Fibroblast of the conjunctiva (primary cell): ENCODE measurements at regions not wholly inside any gene's neighbourhood (a gene's known extent, or its start where the extent isn't known, plus 50 kb on each side); places are given as distances from the start of the nearest gene placed in this dataset.

Source experiments
- DNase-seq: peaks from one replicate; pipeline ENCODE4 v3.0.0-alpha.2; 2010; ENCODE audit warnings: low read depth

- DNase-seq = no peak
These were observed 297.7 kb downstream of the ICOS start for GRCh38 chr2:204234248-204234647.

DNA sequence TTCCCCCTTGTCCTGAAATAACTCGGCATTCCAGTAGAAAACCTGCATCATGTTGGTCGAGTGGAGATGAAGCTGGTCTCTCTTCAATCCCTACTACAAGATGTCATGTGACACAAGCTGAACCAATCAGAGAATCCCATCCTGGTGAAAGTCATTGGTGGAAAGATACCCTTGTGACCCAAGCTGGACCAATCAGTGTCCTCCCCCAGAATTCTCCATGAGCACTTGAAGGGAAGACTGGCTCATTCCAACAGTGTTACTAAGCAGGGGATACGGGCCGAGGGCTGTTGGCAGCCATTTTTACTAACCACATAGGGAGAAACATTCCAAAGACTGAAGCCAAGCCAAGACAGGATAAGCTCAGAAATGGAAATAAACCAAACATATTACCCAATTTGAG, 298.3 kb downstream of the ICOS start:
- no peak for DNase-seq

DNA sequence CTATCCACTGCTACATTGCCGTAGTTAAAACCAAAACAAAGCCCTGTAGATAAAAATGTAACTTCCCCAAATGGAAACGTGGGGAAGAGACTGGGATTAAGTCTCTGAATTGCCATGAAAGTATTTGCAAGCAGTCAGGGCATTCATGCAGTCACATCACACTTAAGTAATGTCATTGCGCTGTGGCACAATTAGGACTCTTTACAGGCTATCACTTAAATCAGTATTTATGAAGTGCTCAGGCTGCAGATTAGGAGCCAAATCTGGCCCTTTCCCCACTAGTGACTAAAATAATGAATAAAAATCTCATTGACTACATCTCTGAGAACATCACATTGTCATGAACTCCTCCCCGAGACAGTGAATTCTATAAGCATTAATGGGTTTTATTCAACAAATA, 300.9 kb downstream of the ICOS start:
- no peak for DNase-seq

DNA sequence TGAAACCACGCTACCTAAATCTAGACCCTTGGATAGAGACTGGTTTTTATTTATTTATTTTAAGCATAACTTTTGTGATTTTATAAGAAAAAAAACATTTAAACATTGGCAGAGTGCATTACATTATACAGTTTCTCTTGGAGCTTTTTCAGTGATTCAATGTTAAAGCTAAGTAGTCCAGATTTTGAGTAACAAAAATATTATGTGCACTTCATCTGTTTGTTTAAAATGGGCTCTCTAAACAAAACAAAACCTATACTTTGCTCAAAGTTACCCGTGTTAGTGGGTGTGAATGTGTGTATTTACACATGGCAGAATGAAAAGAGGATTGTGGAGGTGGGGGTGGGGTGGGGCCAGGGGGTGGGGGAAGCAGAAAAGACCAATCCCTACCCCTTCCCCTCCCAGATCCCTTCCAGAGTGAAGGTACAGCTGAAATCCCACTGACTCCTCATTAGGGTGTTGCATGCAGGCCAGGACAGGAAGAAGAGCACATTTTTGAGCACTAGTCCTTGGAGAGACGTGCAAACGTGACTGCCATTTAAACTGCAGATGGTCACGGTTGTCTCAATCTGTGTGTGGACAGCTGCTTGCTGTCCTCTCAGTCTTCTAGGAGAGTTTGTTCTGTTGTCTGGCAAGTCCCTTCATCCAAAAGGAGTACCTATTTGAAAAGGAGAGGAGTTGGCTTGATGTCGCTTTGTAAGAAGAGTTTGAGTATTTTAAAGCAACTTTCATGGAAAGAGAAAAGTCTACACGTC, 303.0 kb downstream of the ICOS start:
- no peak for DNase-seq

DNA sequence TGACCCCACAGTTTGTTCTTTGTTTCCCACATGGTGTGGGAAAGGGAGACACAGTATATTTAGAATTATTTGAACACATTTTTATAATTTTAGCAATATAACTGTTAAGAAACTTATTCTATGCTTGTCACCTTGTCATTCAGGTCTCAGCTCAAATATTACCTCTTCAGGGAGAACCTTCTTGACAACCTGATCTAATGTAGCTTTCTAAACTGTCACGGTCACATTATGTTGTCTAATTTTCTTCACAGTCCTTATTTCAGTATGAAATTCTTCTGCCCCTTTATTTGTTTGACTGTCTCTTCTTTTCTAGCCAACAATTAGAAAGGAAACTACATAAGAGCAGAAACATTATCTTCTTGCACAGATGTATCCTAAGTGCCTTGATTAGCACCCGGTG, 304.3 kb upstream of the PARD3B start:
- DNase-seq = no peak

DNA sequence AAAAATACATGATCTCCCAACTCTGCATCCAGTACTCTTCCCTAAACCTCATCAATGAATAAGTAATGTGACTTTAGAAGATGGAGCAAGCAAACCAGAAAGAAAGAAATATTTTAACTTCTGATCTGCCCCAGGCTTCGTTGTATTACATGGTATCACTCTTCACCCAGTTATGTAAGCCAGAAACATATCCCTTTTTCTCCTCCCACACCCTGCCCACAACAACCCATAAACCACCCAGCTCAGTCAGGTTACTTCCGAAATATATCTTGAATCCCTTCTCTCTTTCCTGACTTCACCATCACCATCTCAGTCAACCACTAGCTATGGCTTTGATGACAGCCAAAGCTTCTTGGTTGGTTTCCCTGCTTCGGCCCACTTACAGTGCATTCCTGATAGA, 295.8 kb upstream of the PARD3B start:
- no peak for DNase-seq

DNA sequence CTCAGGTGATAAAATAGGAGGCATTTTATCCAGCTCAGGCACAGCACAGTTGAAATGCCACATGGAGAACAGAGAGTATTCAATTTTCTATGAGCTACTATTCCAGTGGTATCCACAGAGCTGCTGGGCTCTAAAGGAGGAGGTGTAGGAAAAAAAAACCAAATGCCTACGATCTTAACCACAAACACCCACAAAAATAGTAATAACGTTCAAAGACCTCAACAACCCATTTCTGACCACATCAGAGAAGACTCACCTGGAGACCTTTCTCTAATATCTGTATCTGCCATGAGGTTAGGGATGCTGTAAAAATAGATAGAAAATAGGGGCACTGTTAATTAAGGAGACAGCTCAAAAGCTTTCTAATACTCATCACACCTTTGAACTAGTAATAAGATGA, 294.6 kb upstream of the PARD3B start:
- no peak for DNase-seq

DNA sequence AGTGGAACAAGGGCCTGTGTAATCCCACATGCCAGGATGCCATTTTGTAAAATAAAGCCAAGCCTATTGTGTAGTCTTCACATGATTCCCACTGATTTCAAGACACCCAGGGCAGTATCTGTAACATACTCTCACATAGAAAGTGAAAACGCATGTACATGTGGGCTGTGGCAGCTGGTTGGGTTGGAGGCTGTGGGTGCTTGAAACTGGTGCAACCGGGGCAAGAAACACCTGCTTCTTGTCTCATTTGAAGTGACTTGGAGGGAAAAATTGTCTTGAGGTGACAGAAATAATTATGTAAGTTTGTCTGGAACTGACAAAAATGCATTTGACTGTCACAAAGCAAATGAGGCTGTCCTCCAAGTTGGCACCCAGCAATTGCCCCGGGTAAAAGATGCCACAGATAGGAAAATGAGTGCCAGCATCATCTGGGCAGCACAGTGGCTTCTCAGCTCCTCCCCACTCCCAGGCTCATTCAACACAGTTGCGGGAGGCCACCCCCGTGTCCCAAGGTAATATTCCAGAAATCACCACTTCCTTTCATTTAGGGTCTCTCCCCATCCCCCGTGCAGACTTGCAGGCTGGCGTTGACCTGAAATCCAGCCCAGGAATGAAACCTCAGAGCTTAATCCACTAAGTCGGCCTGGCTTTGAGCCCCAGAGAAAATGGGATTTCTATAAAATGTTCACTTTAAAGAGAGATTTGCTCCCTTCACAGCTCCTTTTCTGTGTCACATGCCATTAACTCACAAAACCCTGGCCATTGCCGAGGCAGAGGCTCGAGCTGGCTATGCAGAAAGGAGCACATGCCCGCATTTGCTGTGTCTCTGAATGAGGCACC, 293.9 kb upstream of the PARD3B start:
- no peak for DNase-seq

DNA sequence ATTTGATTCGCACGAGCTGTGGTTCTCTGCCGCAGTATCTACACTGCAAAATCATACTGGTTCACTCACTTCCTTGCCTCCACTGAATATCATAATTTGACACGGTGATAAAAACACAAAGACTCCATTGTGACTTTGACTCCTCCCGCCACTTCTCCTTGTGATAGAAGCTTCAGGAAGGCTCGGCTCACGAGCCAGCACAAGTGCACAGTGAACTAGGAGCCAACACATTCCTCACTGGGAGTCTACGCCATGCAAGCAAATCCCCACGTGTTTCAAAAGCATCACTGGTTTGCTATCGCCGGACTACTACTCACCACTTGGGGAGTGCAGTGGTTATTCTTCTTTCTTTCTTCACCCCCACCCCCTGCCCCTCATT, 293.3 kb upstream of the PARD3B start:
- no peak for DNase-seq

GRCh38 chr2:204255071-204255470, 290.2 kb upstream of the PARD3B start:
- DNase-seq = no peak

DNA sequence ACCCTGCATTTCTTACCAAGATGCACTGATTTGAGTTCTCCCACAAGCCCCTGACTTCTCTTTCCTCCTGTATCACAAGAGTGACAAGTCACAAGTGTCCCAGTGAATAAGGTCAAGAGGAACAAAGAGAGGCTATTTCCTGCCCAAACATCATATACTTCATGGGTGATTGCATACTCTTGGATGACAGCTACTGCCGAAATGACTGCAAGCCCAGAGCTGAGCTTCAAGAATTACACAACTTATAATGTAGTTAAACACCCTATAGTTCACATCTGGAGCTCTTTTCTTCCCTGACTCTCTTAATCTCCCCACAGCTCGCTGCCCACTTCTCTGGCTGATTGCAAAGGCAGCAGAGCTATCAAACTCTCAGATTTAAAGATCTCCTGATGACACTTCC, 289.7 kb upstream of the PARD3B start:
- no peak for DNase-seq

DNA sequence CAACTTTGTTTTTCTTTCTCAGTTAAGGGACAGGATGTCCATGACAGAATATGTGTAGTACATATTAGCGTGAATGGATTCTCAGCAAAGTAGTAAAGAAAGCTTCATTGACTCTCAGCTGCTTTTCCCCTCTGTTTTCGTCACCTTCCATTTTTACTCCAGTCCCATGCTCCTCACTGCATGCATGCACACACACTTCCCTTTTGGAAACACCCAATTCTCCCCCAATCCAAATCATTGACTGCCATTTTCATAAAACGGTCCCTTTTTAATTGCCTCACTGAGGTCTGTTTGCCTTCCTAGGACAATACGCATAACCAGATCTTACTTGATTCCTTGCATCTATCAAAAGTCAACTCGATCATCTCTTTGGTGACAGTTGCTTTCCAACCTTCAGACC, 287.5 kb upstream of the PARD3B start:
- DNase-seq = no peak

DNA sequence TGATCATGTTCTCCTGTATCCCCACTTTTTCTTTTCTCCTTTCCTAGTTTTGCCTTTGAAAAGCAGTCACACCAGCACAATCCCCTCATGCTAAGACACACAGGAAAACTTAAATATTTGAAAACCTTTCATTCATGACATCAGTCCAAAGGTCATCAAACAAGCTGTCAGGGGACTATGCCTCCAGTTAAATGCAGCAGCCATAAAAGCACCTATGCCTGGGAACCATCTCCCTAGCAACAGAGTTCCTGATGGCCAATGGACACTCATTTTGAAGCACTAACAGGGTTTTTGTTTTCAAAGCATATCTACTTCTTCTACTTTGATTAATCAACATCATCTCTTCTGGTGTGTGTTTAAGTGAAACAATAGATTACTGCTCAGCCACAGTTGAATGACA, 286.4 kb upstream of the PARD3B start:
- no peak for DNase-seq

DNA sequence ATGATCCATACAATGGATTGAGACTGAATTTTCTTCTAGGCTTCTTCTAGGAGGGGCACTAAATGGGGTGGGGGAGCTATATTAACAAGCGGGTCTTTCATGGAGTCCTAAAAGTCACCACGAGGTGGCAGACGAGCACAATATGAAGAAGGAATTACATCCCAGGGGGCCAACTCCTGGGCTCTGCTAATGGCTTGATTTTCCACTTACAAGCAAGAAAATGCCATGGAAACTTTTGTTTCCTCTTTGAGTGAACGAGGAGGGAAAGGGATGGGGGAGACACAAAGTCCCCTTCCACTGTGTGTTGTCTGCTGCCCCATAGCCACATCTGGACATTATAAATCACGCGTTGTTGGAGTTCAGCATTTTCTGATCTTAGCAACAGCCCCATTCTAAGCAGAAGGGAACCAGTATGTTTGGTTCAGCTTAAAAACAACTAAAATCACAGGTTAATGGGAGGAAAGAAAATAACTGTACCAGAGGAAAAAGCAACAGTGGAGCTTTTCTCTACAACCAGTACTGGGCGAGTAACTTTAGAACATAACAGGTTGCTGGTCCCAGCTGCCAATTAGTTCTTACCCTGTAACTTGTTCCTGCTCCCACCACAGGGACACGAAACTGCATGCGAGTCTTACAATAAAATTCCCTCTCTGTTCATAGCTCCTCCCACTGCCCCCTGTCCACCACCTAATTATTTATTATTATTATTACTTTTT, 285.0 kb upstream of the PARD3B start:
- peak; percentile 67 for DNase-seq

DNA sequence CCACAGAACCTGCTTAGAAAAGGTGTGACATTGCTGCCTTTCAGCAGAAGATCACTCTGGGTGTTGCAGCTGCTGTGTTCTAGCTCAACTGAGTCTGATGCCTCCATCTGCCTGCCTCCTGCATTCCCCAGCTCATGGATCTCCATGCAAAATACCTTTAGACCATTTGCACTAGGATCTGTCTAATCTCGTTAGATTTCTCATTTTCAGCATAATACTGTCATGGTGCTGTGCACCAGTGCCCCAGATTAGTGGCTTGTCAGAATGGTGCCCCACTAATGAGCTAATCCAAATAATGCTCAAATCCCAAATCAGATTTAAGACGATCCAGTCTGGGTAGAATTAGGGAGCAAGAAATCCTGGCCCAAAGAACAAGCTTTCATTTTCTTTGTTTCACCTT, 284.4 kb upstream of the PARD3B start:
- no peak for DNase-seq

DNA sequence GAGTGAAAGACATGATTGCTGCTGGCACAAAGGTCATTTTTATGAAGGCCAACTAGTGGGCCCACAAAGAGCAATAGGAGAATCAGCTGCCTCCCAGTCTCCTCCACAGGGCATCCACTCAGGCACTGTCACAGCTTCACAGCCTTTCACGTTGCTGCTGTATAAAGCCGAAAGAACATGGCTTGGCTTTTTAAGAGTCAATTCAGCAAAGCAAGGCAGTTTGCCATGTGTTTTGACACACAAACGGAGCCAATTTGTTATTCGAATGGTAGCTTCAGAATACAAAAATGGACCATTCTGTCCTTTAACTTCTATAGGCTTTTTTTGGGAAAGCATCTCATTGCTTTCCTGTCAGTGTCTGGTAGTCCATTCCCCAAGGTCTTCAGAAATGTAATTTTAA, 283.4 kb upstream of the PARD3B start:
- no peak for DNase-seq

DNA sequence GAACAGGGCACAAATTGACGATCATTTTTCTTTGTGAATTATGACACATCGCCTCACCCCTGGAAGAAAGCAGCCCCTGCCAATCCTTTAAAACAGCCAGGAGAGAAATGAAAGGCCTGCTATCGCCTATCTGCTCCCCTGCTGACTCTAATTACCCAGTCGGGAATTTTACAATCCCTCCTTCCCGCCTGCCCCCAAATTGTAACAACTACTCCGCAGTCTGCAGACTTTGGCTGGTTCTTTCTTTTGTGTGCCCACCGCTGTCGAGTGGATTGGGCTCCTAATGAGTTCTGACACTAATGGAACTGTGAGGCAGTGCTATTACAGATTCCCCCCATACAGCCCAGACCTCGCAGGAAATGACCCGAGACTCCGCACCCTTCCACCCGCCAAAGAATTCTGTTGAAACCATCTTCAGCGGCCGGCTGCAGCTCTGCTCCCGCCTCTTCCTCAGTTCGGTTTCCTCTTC, 281.2 kb upstream of the PARD3B start:
- no peak for DNase-seq

DNA sequence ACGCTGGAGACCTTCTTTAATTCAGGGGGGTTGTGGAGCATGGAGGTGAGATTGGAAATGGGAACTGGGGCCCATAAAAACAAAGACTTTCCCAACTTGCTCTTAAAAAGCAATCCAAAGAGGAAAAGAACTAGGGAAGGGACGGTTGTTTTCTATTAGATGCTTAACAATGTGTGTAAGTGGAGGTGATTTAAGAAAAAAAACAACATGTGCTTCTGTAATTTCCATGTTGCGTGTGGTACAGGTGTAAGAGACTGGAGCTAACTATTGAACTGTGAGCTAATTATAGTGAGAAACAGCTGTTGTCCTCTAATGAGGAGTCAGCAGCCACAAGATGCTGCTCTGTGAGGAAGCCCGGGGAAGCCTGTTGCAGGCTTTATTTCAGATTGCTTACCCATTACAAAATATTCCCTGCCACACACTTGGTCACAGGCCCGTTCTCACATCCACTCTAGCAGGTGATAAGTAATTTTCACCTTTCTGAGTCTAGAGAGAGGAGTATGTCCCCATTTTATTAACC, 280.6 kb upstream of the PARD3B start:
- no peak for DNase-seq

GRCh38 chr2:204265681-204266181, 279.5 kb upstream of the PARD3B start:
- DNase-seq = no peak

DNA sequence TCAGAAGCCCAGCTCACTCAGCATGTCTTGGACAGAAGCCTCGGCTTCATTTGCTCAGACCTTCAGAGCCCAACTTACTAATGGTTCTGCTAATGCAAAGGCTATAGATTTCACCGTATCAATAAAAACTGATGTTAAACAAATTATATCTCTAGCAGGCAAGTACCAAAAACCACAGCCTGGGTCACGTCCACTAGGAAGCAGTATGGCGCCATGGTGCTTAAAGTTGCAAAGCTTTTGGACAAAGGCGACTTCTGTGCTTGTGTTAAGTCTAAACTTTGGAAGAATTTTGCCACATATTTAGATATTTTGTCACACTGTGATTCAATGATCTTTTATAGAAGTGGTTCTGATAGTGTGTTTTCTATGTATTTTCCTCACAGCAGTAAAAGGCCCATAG, 276.8 kb upstream of the PARD3B start:
- DNase-seq = no peak

GRCh38 chr2:204268971-204269370, 276.3 kb upstream of the PARD3B start:
- DNase-seq = no peak

- no peak for DNase-seq
These were observed 273.2 kb upstream of the PARD3B start for GRCh38 chr2:204272089-204272488.
